ENCODE measurements at regions not wholly inside any gene's neighbourhood (a gene's known extent, or its start where the extent isn't known, plus 50 kb on each side); places are given as distances from the start of the nearest gene placed in this dataset.
A peak's percentile ranks its signal among the peaks of the same experiment; 100 is the strongest.

- TF ChIP-seq ZNF407 (CRISPR knock-in tag; IDR thresholded peaks at IDR 0.05; ENCODE audit: not compliant biosample characterization) (no peak), GMEB1 (CRISPR knock-in tag; IDR thresholded peaks at IDR 0.05; ENCODE audit: borderline replicate concordance) (no peak), RARA (CRISPR knock-in tag; IDR thresholded peaks at IDR 0.05) (peak; percentile 51; the same call in 1 of the 2 replicates), ARID2 (CRISPR knock-in tag; IDR thresholded peaks at IDR 0.05; ENCODE audit: borderline replicate concordance) (no peak), DR1 (CRISPR knock-in tag; IDR thresholded peaks at IDR 0.05) (no peak), CTCF (CRISPR knock-in tag; IDR thresholded peaks at IDR 0.05) (peak; percentile 26; the same call in 1 of the 2 replicates), ZBTB33 (CRISPR knock-in tag; IDR thresholded peaks at IDR 0.05) (no peak), POLR2AphosphoS2 (IDR thresholded peaks at IDR 0.05; ENCODE audit: low read depth, low read length) (no peak), MATR3 (CRISPR knock-in tag; IDR thresholded peaks at IDR 0.05) (no peak), ZNF383 (CRISPR knock-in tag; IDR thresholded peaks at IDR 0.05; ENCODE audit: borderline replicate concordance) (no peak), MXD3 (CRISPR knock-in tag; IDR thresholded peaks at IDR 0.05) (no peak), ZNF597 (CRISPR knock-in tag; IDR thresholded peaks at IDR 0.05) (no peak)
These were observed 82.5 kb downstream of the ZNF280B start (continued) for GRCh38 chr22:22425783-22426624.

All from HepG2 (cell line).